Peyer's patch (tissue), 4 donors: ENCODE measurements at regions not wholly inside any gene's neighbourhood (a gene's known extent, or its start where the extent isn't known, plus 50 kb on each side); places are given as distances from the start of the nearest gene placed in this dataset.

Experiments
- POLR2A ChIP-seq, 2 donors: fragments of 450-650 bp; IDR thresholded peaks; one replicate each; pipeline ENCODE4 v1.5.1; 2017; ENCODE audit warnings: antibody characterized with exemption in 2 of 2, mild to moderate bottlenecking in 2 of 2, moderate library complexity in 2 of 2
- TF ChIP-seq, protein P1 (sequence below), 6 experiments: fragments of 450-650 bp in 4 of 6; fragments of 200-600 bp in 2 of 6; sonication (generic) in 1 of 6; IDR thresholded peaks; one replicate each; pipeline ENCODE4 v1.5.1; 2017 to 2019; ENCODE audit warnings: antibody characterized with exemption in 6 of 6, mild to moderate bottlenecking in 3 of 6, moderate library complexity in 1 of 6

DNA sequence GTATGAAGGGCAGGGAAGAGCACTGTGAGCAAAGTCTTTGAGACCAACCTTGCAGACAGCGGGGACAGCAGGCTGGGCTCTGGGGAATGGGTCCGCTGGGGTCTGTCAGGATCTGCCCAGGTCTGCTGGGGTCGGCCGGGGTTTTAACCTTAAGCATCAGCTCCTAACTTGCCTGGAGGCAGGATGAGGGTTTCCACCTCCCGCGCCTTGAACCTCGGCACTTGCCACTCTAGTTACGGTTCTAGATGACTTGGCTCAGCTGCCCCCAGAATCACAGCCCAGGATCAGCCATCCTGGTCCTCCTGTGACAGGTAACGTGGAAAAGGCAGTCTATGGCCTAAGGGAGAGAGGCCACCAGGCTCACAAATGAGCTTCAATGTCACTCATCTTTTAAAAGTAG lies 50.4 kb upstream of the CACUL1 start:
- no peak for TF ChIP-seq POLR2A (IDR thresholded peaks at IDR 0.05)
- TF ChIP-seq, protein P1, sequence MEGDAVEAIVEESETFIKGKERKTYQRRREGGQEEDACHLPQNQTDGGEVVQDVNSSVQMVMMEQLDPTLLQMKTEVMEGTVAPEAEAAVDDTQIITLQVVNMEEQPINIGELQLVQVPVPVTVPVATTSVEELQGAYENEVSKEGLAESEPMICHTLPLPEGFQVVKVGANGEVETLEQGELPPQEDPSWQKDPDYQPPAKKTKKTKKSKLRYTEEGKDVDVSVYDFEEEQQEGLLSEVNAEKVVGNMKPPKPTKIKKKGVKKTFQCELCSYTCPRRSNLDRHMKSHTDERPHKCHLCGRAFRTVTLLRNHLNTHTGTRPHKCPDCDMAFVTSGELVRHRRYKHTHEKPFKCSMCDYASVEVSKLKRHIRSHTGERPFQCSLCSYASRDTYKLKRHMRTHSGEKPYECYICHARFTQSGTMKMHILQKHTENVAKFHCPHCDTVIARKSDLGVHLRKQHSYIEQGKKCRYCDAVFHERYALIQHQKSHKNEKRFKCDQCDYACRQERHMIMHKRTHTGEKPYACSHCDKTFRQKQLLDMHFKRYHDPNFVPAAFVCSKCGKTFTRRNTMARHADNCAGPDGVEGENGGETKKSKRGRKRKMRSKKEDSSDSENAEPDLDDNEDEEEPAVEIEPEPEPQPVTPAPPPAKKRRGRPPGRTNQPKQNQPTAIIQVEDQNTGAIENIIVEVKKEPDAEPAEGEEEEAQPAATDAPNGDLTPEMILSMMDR (IDR thresholded peaks at IDR 0.05), result no peak
